ENCODE measurements at regions not wholly inside any gene's neighbourhood (a gene's known extent, or its start where the extent isn't known, plus 50 kb on each side); places are given as distances from the start of the nearest gene placed in this dataset.

GRCh38 chr11:25943031-25943430 is 388.9 kb upstream of the ANO3 start:
- H3K36me3 ChIP-seq (ENCODE audit: insufficient read depth, low read length, poor library complexity, severe bottlenecking): no peaks in the 10 kb centered on the region
- ChIA-PET POLR2A (ENCODE audit: low non-redundant PET) (no interaction called here), CTCF (no interaction called here)
- H3K4me3 ChIP-seq (ENCODE audit: low read depth, low read length, poor library complexity, severe bottlenecking): no peak overlapping the region
- H3K4me1 ChIP-seq (ENCODE audit: insufficient read depth, low read length, poor library complexity, severe bottlenecking): no peaks in the 10 kb centered on the region
- no peak for TF ChIP-seq CTCF (conservative IDR thresholded peaks at IDR 0.05; ENCODE audit: low read depth, low read length)
- no peak for TF ChIP-seq EZH2 (IDR thresholded peaks at IDR 0.05; ENCODE audit: borderline replicate concordance, low read depth, low read length, poor library complexity, severe bottlenecking)
- no peak for DNase-seq (ENCODE audit: low spot score)
- H3K27ac ChIP-seq (ENCODE audit: low read depth, low read length, poor library complexity, severe bottlenecking): no peak overlapping the region
- BruUV-seq (replicated peaks): no TSS peak
- H3K9me3 ChIP-seq (ENCODE audit: low read depth, low read length, poor library complexity, severe bottlenecking): no peaks in the 10 kb centered on the region
- H3K27me3 ChIP-seq (replicated peaks; ENCODE audit: insufficient read depth, low read depth, low read length, poor library complexity): no peaks in the 10 kb centered on the region
- intact Hi-C loops (cut with micrococcal nuclease; ENCODE audit: unreplicated experiment): no loop called here

GRCh38 chr11:25943777-25944661 is 387.9 kb upstream of the ANO3 start:
- CTCF ChIA-PET: no interaction called here
- no peaks in the 10 kb centered on the region for H3K9me3 ChIP-seq (ENCODE audit: low read depth, low read length, poor library complexity, severe bottlenecking)
- TF ChIP-seq CTCF (conservative IDR thresholded peaks at IDR 0.05; ENCODE audit: low read depth, low read length) (no peak), EZH2 (IDR thresholded peaks at IDR 0.05; ENCODE audit: borderline replicate concordance, low read depth, low read length, poor library complexity, severe bottlenecking) (no peak)
- H3K4me1 ChIP-seq (ENCODE audit: insufficient read depth, low read length, poor library complexity, severe bottlenecking): no peaks in the 10 kb centered on the region
- POLR2A ChIA-PET (ENCODE audit: low non-redundant PET): no interaction called here
- H3K4me3 ChIP-seq (ENCODE audit: low read depth, low read length, poor library complexity, severe bottlenecking): no peak overlapping the region
- no TSS peak for BruUV-seq (replicated peaks)
- intact Hi-C loops (cut with micrococcal nuclease; ENCODE audit: unreplicated experiment): no loop called here
- DNase-seq (ENCODE audit: low spot score): no peak
- no peaks in the 10 kb centered on the region for H3K36me3 ChIP-seq (ENCODE audit: insufficient read depth, low read length, poor library complexity, severe bottlenecking)
- H3K27me3 ChIP-seq (replicated peaks; ENCODE audit: insufficient read depth, low read depth, low read length, poor library complexity): no peaks in the 10 kb centered on the region
- no peak overlapping the region for H3K27ac ChIP-seq (ENCODE audit: low read depth, low read length, poor library complexity, severe bottlenecking)

GRCh38 chr11:25949918-25950317 is 382.0 kb upstream of the ANO3 start:
- Histone ChIP-seq H3K9me3 (ENCODE audit: low read depth, low read length, poor library complexity, severe bottlenecking) (no peaks in the 10 kb centered on the region), H3K27me3 (replicated peaks; ENCODE audit: insufficient read depth, low read depth, low read length, poor library complexity) (no peaks in the 10 kb centered on the region), H3K4me1 (ENCODE audit: insufficient read depth, low read length, poor library complexity, severe bottlenecking) (no peaks in the 10 kb centered on the region), H3K27ac (ENCODE audit: low read depth, low read length, poor library complexity, severe bottlenecking) (no peak overlapping the region), H3K4me3 (ENCODE audit: low read depth, low read length, poor library complexity, severe bottlenecking) (no peak overlapping the region), H3K36me3 (ENCODE audit: insufficient read depth, low read length, poor library complexity, severe bottlenecking) (no peaks in the 10 kb centered on the region)
- POLR2A ChIA-PET (ENCODE audit: low non-redundant PET): no interaction called here
- intact Hi-C loops (cut with micrococcal nuclease; ENCODE audit: unreplicated experiment): no loop called here
- no TSS peak for BruUV-seq (replicated peaks)
- CTCF ChIA-PET: no interaction called here
- DNase-seq (ENCODE audit: low spot score): no peak
- TF ChIP-seq CTCF (conservative IDR thresholded peaks at IDR 0.05; ENCODE audit: low read depth, low read length) (no peak), EZH2 (IDR thresholded peaks at IDR 0.05; ENCODE audit: borderline replicate concordance, low read depth, low read length, poor library complexity, severe bottlenecking) (no peak)
